B cell (primary cell): ENCODE measurements at regions not wholly inside any gene's neighbourhood (a gene's known extent, or its start where the extent isn't known, plus 50 kb on each side); places are given as distances from the start of the nearest gene placed in this dataset.

Experiments used
- ATAC-seq: fragments of 200-7000 bp; cut with Tn5 transposase; one replicate; pipeline ENCODE4 v1.10.0; 2021; ENCODE audit warnings: low read depth, mild to moderate bottlenecking, moderate number of reproducible peaks, moderate library complexity
- CTCF ChIA-PET: fragments of 350-600 bp; sonication (Branson Sonifier 250); formaldehyde crosslinking; loops from one replicate; lab custom pipeline; 2021; ENCODE audit warnings: antibody characterized with exemption, inconsistent platforms; lab: Charles Lee
- POLR2A ChIA-PET: fragments of 350-600 bp; sonication (Branson Sonifier 250); formaldehyde crosslinking; loops from one replicate; lab custom pipeline; 2021; ENCODE audit warnings: antibody characterized with exemption; lab: Charles Lee
- DNase-seq: peaks from one replicate; pipeline ENCODE4 v3.0.0; 2013
- H2AFZ ChIP-seq: 2 replicates; pipeline ENCODE4 v1.6.1; 2012; ENCODE audit warnings: mild to moderate bottlenecking, low read depth, low read length; ENCODE audit not compliant: insufficient read depth, poor library complexity, severe bottlenecking
- H3K27ac ChIP-seq, 2 donors: 1 replicate in 1 of 2; 2 replicates in 1 of 2; pipeline ENCODE4 v1.5.1; 2012 to 2013; ENCODE audit warnings: low read length in 2 of 2, mild to moderate bottlenecking in 2 of 2, moderate library complexity in 1 of 2
- H3K27me3 ChIP-seq, 4 experiments: fragments of 200-600 bp in 1 of 4; sonication (generic) in 1 of 4; replicated peaks in 1 of 4; 1 replicate in 2 of 4; 2 replicates in 2 of 4; pipeline versions ENCODE4 v1.6.1 to v1.7.0; 2013 to 2016; ENCODE audit warnings: low read length in 3 of 4, mild to moderate bottlenecking in 2 of 4, mixed read lengths in 1 of 4, moderate library complexity in 1 of 4; ENCODE audit not compliant: insufficient read depth in 4 of 4, control insufficient read depth in 3 of 4; ENCODE audit errors: control extremely low read depth in 1 of 4
- H3K36me3 ChIP-seq, 2 experiments: replicated peaks in 1 of 2; 1 replicate in 1 of 2; 2 replicates in 1 of 2; pipeline versions ENCODE4 v1.6.1 to v1.7.1; 2013; ENCODE audit warnings: low read length in 1 of 2; ENCODE audit not compliant: insufficient read depth in 2 of 2, control insufficient read depth in 1 of 2; ENCODE audit errors: control extremely low read depth in 1 of 2, extremely low read depth in 1 of 2
- H3K4me1 ChIP-seq, 2 donors: fragments of 200-600 bp in 1 of 2; sonication (generic) in 1 of 2; 1 replicate in 1 of 2; 2 replicates in 1 of 2; pipeline versions ENCODE4 v1.5.1 to v1.6.1; 2013 to 2017; ENCODE audit warnings: low read length in 2 of 2; ENCODE audit not compliant: control insufficient read depth in 2 of 2, insufficient read depth in 2 of 2
- H3K4me2 ChIP-seq: replicated peaks from 2 replicates; pipeline ENCODE3; 2012; ENCODE audit warnings: mild to moderate bottlenecking, low read depth, low read length; ENCODE audit not compliant: poor library complexity, severe bottlenecking
- H3K4me3 ChIP-seq, 5 experiments: fragments of 200-600 bp in 1 of 5; sonication (generic) in 1 of 5; 1 replicate in 3 of 5; 2 replicates in 2 of 5; pipeline versions ENCODE4 v1.5.1 to v1.7.0; 2011 to 2016; ENCODE audit warnings: low read length in 4 of 5, mild to moderate bottlenecking in 4 of 5, low read depth in 2 of 5, control low read depth in 1 of 5, moderate library complexity in 1 of 5; ENCODE audit not compliant: insufficient read depth in 1 of 5; ENCODE audit errors: control extremely low read depth in 1 of 5, extremely low read depth in 1 of 5
- H3K79me2 ChIP-seq: fragments of 200-600 bp; sonication (generic); one replicate; pipeline ENCODE4 v1.6.0; 2016; ENCODE audit warnings: low read length; ENCODE audit not compliant: control insufficient read depth, insufficient read depth
- H3K9ac ChIP-seq: fragments of 200-600 bp; sonication (generic); 2 replicates; pipeline ENCODE4 v1.6.1; 2017; ENCODE audit warnings: mild to moderate bottlenecking, low read length, moderate library complexity
- H3K9me3 ChIP-seq, 3 donors: one replicate each; pipeline versions ENCODE4 v1.6.1 to v1.7.1; 2013; ENCODE audit warnings: low read length in 2 of 3; ENCODE audit not compliant: control insufficient read depth in 2 of 3, insufficient read depth in 1 of 3; ENCODE audit errors: control extremely low read depth in 1 of 3
- H4K20me1 ChIP-seq: 2 replicates; pipeline ENCODE4 v1.6.0; 2012; ENCODE audit warnings: mild to moderate bottlenecking, low read length; ENCODE audit not compliant: insufficient read depth, control insufficient read depth, poor library complexity, severe bottlenecking
- H3K27ac Mint-ChIP-seq: one replicate; pipeline ENCODE4 v1.8.0; 2021; ENCODE audit warnings: mixed read lengths
- H3K27me3 Mint-ChIP-seq: one replicate; pipeline ENCODE4 v1.8.0; 2021; ENCODE audit warnings: mixed read lengths
- H3K4me1 Mint-ChIP-seq: one replicate; pipeline ENCODE4 v1.8.0; 2021; ENCODE audit warnings: mixed read lengths
- H3K4me3 Mint-ChIP-seq: one replicate; pipeline ENCODE4 v1.8.0; 2021; ENCODE audit warnings: mixed read lengths
- H3K9me3 Mint-ChIP-seq: one replicate; pipeline ENCODE4 v1.8.0; 2022; ENCODE audit warnings: mixed read lengths; ENCODE audit not compliant: insufficient read depth
- CTCF ChIP-seq: fragments of 200-600 bp; IDR thresholded peaks from one replicate; pipeline ENCODE4 v1.8.0; 2022; ENCODE audit warnings: antibody characterized with exemption, mild to moderate bottlenecking
- EZH2 ChIP-seq: IDR thresholded peaks from 2 replicates; pipeline ENCODE4 v1.6.1; 2012; ENCODE audit warnings: borderline replicate concordance, low read depth, mild to moderate bottlenecking, moderate library complexity, low read length; ENCODE audit not compliant: insufficient read depth, poor library complexity, severe bottlenecking
- WGBS: methylation state at CpG from one replicate; pipeline ENCODE4 v1.1.5; 2013; ENCODE audit warnings: missing lambda C conversion rate; ENCODE audit not compliant: insufficient coverage; 5-methylcytosine and 5-hydroxymethylcytosine counted together
- intact Hi-C: fragments of 100-400 bp; cut with micrococcal nuclease; formaldehyde crosslinking; loops from one replicate; pipeline ENCODE4 v1.10.0; 2022

GRCh38 chrX:96611619-96612362 lies 72.9 kb upstream of the DIAPH2 start:
- no peak overlapping the region for H2AFZ ChIP-seq
- no peak overlapping the region for H3K9ac ChIP-seq
- peaks cover 5% of the 10 kb centered on the region for H3K27me3 Mint-ChIP-seq
- DNase-seq (no peak), ATAC-seq (no peak)
- no peak overlapping the region for H3K4me3 Mint-ChIP-seq
- no peaks in the 10 kb centered on the region for H3K9me3 ChIP-seq
- intact Hi-C loops = no loop called here
- H3K36me3 ChIP-seq = no peaks in the 10 kb centered on the region
- H4K20me1 ChIP-seq = no peaks in the 10 kb centered on the region
- WGBS = no CpG with 5 or more reads among the region's 3 CpGs
- H3K9me3 Mint-ChIP-seq = no peaks in the 10 kb centered on the region
- H3K4me3 ChIP-seq = no peak overlapping the region
- no peak overlapping the region for H3K4me2 ChIP-seq
- TF ChIP-seq CTCF = no peak
- TF ChIP-seq EZH2 = no peak
- CTCF ChIA-PET = no interaction called here
- no peaks in the 10 kb centered on the region for H3K4me1 Mint-ChIP-seq
- no peak overlapping the region for H3K27ac ChIP-seq
- H3K27ac Mint-ChIP-seq = no peak overlapping the region
- H3K4me1 ChIP-seq = no peaks in the 10 kb centered on the region
- POLR2A ChIA-PET = no interaction called here
- H3K79me2 ChIP-seq = no peaks in the 10 kb centered on the region
- H3K27me3 ChIP-seq = no peaks in the 10 kb centered on the region

GRCh38 chrX:96615448-96615847 lies 69.2 kb upstream of the DIAPH2 start:
- H3K4me1 ChIP-seq = no peaks in the 10 kb centered on the region
- Mint-ChIP-seq H3K27ac (no peak overlapping the region), H3K4me3 (no peak overlapping the region), H3K9me3 (peaks cover 4% of the 10 kb centered on the region), H3K27me3 (no peaks in the 10 kb centered on the region), H3K4me1 (no peaks in the 10 kb centered on the region)
- H2AFZ ChIP-seq = no peak overlapping the region
- no peaks in the 10 kb centered on the region for H3K79me2 ChIP-seq
- no peak for TF ChIP-seq CTCF
- TF ChIP-seq EZH2 = no peak
- no peak overlapping the region for H3K4me3 ChIP-seq
- no peak overlapping the region for H3K9ac ChIP-seq
- DNase-seq = no peak
- CTCF ChIA-PET = no interaction called here
- no peaks in the 10 kb centered on the region for H3K36me3 ChIP-seq
- POLR2A ChIA-PET = no interaction called here
- H3K4me2 ChIP-seq = no peak overlapping the region
- H3K27me3 ChIP-seq = no peaks in the 10 kb centered on the region
- no peak overlapping the region for H3K27ac ChIP-seq
- no peaks in the 10 kb centered on the region for H4K20me1 ChIP-seq
- ATAC-seq = no peak
- WGBS = no CpG with 5 or more reads among the region's 4 CpGs
- no peaks in the 10 kb centered on the region for H3K9me3 ChIP-seq
- intact Hi-C loops = no loop called here
